GM19035 (cell line): ENCODE measurements at regions not wholly inside any gene's neighbourhood (a gene's known extent, or its start where the extent isn't known, plus 50 kb on each side); places are given as distances from the start of the nearest gene placed in this dataset.
"Not testable (repeated sequence)": the region's sequence is repeated elsewhere in the genome, so short reads cannot be mapped to it uniquely, and the experiment has no call there.

ENCODE experiments used
- ATAC-seq: cut with Tn5 transposase; IDR thresholded peaks from one replicate; pipeline ENCODE4 v1.9.1; 2021; ENCODE audit not compliant: unreplicated experiment

- no peak for ATAC-seq
Observed at GRCh38 chr20:56765172-56766073, 136.3 kb downstream of the TFAP2C start.

- ATAC-seq = no peak
Observed at GRCh38 chr20:56766528-56766927, 137.4 kb downstream of the TFAP2C start.

- no peak for ATAC-seq
Observed at GRCh38 chr20:56769921-56770600, 141.0 kb downstream of the TFAP2C start.

- no peak for ATAC-seq
Observed at GRCh38 chr20:56773749-56774148, 144.6 kb downstream of the TFAP2C start.

GRCh38 chr20:56774873-56775272, 145.8 kb downstream of the TFAP2C start:
- ATAC-seq = no peak

GRCh38 chr20:56776345-56776744, 147.2 kb downstream of the TFAP2C start:
- ATAC-seq = no peak

GRCh38 chr20:56778765-56779195, 149.7 kb downstream of the TFAP2C start:
- ATAC-seq = no peak

GRCh38 chr20:56779452-56780143, 150.5 kb downstream of the TFAP2C start:
- no peak for ATAC-seq

GRCh38 chr20:56780266-56780665, 151.2 kb downstream of the TFAP2C start:
- no peak for ATAC-seq

- no peak for ATAC-seq
Observed at GRCh38 chr20:56781108-56781739, 152.1 kb downstream of the TFAP2C start.

- not testable (repeated sequence) for ATAC-seq
Observed at GRCh38 chr20:56781987-56782560, 153.0 kb downstream of the TFAP2C start.

- ATAC-seq = not testable (repeated sequence)
Observed at GRCh38 chr20:56782814-56783213, 153.7 kb downstream of the TFAP2C start.

- no peak for ATAC-seq
Observed at GRCh38 chr20:56783826-56784225, 154.7 kb downstream of the TFAP2C start.

- no peak for ATAC-seq
Observed at GRCh38 chr20:56786503-56786902, 157.4 kb downstream of the TFAP2C start.

GRCh38 chr20:56788041-56788670, 159.1 kb downstream of the TFAP2C start:
- no peak for ATAC-seq

GRCh38 chr20:56788671-56789610, 159.8 kb downstream of the TFAP2C start:
- ATAC-seq = no peak

- ATAC-seq = no peak
Observed at GRCh38 chr20:56793916-56794315, 164.8 kb downstream of the TFAP2C start.

- no peak for ATAC-seq
Observed at GRCh38 chr20:56795492-56795891, 166.4 kb downstream of the TFAP2C start.

GRCh38 chr20:56796345-56796744, 167.2 kb downstream of the TFAP2C start:
- ATAC-seq = no peak
